NOMO-1 treated with dmso at 0.1 percent for 144 hours (cell line): ENCODE measurements at regions not wholly inside any gene's neighbourhood (a gene's known extent, or its start where the extent isn't known, plus 50 kb on each side); places are given as distances from the start of the nearest gene placed in this dataset.

ENCODE experiments used
- DNase-seq: peaks from one replicate; lab custom pipeline; 2025; ENCODE audit not compliant: unreplicated experiment; lab: John Stamatoyannopoulos, UW

DNA sequence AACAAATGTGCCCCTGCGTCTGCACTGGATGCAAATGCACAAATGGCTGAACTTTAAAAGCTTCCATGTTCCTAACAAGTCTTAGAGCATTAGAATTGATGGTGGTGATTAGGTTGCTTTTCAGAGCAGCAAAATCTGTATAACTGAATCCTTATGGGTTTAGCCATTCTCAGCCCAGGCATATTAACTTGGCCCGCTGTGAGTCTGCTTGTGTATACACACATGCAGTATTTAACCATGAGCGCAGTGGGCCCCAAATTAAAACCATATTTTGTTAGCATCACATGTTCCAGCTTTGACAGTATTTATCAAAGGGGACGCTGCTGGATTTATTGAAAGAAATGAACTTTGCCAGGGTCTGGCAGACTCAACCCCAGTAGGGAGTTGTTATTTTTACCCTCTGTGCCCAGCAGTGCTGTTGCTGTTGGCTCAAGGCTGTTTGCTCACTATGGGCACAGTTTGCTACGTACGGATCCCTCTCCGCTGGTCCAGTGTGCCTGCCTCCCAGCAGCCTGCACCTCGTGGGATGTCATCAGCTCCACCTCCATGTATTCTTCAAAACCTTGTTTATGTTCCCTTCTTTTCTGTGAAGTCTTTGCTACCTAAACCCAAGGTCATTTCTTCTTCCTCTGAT is 144.7 kb downstream of the QRSL1 start:
- DNase-seq = no peak

DNA sequence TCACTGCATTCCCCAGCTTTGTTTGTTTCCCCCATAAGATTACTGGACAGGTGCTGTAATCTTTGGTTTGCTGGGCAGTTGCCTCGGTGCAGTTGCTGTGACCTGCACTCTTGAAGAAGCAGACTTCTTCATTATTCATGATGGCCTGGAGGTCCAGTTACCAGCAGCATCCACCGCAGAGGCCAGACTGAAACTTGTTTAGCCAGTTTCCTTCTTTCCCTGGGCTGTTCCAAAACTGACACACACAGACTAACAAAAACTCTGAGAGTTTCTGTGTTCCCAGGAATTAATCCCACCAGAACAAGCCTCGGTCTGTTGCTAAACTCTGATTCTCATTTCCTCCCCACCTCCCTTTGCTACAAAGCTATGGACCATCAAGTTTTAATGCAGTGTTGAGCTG is 144.1 kb downstream of the QRSL1 start:
- DNase-seq = no peak

DNA sequence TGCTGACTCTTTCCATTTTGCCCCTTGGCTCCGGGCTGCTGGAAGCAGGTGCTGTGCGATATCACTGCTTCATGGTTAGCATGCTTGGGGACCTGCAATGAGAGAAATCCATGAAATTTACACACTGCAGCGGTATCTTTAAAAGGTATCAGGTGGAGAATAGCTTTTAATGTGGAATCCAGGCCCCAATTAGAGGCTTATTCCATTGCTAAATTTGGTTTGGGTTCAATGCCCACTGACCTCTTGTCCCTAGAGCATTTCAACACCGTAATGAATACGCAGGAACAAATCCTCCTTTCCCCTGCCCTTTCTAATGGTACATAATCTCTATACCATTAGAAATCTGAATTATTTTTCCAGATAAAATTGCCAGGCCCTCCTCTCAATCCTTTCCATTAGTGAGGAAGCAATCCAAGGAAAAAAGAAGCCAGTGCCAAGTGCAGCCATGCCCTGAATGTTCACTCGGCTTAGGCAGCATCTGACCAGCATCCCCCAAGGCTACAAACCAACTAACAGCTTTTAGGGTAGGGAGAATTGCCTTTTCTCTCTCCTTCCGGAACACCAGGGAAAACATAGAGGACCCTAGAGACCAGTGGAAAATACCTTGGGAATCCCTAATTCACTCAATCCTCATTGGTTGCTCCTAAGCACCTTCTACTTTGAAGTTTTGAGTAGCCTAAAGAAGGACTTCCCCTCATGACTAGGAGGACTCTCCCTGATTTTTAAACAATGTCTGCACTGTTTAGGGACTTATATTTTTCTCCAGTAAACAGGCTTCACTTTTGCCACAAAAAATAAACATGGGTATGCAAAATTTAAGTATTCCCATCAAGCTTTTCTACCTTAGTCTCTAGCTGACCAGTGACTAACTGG is 143.1 kb downstream of the QRSL1 start:
- DNase-seq = no peak

DNA sequence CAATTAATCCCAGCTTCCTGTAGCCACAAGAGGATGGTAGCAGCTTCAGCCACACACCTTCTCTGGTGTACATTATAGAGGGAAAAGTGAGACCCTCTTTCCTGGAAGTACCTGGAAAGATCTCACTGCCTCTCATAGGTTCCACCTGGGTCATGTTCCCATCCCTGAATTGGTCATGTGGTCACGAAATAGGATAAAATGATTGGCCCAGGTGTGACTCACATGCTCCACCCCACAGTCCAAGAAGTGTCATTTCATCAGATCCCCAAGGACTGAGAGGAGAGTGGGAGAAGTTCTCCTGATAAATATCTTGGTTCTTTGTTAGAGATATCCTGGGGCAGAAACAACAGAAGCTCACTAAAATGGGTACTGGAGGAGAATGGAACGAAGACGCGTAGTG is 142.4 kb downstream of the QRSL1 start:
- no peak for DNase-seq

DNA sequence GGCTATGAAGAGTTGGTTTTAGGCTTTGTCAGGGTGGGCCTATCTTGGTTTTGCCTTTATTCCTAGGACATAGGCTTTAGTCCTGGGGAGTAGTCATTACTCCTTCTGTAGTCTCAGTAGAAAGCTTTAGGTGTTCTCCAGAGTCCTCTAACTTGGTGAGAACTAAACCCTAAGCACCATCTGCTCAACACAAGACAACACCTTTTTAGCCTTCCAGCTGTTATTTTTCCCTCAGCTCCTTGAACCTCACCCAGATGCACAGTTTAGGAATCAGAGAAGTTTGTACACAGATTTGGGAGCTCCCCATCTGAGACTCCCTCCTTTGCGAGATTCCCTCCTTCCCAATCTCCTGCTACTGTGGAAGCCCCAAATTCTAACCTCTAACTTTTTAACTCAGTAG is 141.3 kb downstream of the QRSL1 start:
- DNase-seq = no peak

DNA sequence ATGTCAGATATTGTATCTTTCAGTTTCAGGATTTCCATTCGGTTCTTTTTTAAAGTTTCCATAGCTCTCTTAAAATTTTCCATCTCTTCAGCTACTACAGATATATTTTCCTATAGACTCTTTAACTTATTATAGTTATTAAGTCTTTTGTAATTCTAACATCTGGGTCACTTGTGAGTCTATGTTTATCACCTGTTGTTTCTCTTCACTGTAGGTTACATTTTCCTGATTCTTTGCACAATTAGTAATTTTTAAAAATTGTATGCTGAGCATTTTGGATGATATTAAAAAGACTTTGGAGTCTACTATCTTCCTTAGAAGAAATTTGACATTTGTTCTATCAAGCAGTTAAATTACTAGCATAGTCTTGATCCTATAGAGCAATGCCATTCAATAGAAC is 140.7 kb downstream of the QRSL1 start:
- no peak for DNase-seq

DNA sequence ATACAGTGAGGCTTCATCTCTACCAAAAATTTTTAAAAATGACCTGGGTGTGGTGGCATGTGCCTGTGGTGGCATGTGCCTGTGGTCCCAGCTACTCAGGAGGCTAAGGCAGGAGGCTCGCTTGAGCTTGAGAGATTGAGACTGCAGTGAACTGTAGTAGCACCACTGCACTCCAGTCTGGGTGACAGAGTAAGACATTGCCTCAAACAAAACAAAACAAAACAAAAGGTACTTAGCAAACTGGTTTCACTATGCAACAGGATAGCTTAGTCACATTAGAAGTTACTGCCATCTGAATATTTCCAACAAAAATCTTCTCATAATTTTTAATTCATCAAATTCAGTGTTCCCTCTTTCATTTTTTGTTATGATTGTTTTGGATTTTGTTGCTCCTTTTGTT is 137.9 kb downstream of the QRSL1 start:
- DNase-seq = no peak

DNA sequence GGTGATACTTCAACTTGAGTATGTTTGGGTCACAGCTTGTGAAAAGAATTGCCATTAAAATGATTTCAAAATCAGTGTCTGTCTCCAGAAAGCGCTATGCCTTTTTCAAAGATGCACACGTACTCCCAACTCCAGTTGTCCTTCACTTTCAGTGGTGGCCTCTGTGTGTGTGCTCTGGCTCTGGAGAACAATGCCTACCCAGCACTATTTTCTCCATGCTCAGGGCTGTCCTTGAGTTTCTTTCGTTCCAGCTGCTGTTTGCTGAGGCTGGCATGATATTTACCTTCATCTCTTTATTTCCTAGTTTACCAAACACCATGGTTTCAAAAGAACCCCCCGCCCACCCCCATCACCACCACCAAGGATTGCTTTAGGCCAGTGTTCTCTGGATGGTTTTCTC is 136.8 kb downstream of the QRSL1 start:
- DNase-seq = no peak

DNA sequence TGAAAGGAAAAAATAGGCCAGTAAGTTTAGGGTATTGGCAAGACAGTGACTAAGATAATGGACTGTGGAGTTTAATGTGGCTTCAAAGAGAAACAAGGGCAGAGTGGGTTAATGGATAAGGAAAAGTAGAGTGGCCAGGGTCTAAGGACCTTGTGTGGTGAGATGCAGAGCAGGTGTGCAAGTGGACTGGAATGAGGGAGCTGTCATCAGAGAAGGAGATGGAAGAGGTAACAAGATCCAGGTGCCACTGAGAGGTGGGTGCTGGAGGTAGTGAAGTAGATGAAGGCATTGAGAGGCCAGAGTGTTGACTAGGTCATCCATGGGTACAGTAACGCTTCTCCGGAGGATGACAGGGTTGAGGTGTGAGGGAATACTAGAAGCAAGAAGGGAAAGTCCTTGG is 136.1 kb downstream of the QRSL1 start:
- DNase-seq = no peak

DNA sequence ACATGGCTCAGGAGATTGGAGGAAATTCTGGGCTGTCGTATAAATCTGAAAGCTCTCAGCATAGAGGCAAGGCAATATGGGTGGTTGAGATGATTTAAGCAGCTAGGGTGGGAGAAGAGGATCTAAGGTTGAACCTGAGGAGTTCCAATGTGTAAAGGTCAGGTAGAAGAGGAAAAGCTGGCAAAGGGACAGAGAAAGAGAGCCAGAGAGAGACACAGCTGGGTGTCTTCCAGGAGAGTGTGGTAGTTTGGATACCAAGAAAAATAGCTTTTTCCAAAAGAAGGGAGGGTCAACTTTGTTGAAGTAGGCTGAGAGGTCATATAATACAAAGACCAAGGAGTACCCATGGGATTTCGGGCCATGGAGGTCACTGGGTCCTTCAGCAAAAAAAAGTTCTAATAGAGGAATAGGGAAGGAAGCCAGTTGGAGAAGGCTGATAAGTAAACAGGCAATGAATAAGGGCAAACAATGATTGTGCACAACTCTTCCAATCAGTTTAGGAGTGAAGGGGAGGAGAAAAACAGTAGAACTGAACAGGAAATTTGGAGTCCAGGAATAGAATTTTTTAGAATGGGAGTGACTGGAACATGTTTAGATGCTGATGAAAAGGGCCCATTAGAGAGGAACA is 135.1 kb downstream of the QRSL1 start:
- DNase-seq = no peak

DNA sequence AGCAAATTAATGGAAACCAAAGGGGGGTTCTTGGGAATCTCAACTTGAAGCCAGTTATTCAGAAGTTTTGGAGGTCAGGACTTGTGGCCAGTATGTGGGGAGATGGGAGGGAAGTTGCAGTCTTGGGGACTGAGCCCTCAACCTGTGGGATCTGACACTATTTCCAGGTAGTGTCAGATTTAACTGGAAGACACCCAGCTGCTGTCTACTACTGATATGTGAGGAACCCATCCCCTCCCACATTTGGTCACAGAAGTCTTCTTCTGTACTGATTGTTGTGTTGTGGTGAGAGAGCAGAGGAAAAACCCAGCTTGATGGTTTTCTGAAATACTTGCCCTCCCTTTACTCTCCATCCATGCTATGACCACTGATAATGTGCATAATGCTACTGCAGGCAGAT is 134.0 kb downstream of the QRSL1 start:
- no peak for DNase-seq

DNA sequence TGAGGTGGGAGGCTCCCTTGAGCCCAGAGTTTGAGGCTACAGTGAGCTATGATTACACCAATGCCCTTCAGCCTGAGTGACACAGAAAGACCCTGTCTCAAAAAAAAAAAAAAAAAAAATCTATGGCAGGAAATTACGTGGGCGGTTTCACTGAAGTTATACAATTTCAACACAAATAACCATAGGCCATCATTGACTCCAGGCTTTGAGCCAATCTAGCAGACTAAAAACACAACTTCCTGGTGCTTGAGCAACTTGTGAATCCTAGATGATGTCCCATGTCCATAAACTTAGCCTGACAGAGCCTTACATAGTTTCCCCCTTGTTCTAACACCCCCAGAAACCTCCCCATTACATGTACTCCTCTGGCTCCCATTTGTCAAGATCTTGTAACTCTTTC is 131.8 kb downstream of the QRSL1 start:
- DNase-seq = no peak

DNA sequence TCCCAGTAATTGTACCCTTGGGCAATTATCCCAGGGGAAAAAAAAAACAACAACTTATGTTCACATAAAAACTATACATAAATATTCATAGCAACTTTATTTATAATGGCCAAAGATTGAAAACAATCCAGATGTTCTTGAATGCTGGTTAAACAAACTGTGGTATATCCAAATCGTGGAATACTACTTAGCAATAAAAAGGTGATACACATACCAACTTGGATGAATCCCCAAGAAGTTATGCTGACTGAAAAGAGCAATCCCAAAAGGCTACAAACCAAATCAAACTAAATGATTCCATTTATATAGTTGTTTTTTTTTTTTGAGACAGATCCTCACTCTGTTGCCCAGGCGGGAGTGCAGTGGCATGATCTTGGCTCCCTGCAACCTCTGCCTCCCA is 129.7 kb downstream of the QRSL1 start:
- no peak for DNase-seq

DNA sequence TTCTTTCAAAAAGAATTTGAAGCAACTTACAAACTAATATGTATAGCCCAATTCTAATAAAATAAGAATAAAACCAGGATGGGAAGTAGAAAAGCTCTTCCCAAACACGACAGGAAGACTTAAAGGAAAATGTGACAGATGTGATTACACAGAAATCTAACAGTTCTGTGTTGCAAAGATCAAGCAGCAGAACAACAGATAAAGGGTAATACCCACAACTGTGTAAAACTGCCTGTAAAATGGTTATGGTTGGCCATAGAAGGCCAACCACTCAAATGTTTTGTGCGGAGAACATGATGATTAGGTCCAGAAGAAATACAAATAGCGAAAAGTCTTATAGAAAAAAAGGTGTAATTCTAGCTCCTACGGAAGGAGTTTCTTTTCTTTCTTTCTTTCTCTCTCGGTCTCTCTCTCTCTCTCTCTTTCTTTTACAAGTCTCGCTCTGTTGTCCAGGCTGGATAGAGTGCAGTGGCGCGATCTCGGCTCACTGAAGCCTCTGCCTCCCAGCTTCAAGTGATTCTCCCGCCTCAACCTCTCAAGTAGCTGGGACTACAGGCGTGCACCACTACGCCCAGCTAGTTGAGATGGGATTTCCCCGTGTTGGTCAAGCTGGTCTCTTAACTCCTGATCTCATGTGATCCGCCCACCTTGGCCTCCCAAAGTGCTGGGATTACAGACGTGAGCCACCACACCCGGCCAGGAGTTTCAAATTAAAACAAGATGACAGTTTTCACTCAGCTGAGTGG is 128.5 kb downstream of the QRSL1 start:
- no peak for DNase-seq

DNA sequence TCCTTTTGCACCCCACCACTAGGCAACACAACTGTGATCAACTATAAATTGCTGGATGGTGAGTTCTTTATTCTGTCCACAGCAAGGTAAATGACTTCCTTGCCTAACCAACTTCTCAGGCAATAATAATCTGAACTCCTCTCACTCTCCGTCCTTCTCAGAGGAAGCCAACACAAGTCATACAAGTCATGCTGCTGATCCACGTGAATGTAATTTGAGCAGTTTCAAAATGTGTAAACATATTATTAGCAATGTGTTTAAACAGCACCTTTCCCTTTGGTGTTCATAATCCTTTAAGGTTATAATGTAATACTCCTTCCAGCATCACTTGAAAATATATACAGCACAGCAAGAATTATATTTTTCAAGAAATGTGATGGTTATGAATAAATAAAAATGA is 127.9 kb downstream of the QRSL1 start:
- no peak for DNase-seq

DNA sequence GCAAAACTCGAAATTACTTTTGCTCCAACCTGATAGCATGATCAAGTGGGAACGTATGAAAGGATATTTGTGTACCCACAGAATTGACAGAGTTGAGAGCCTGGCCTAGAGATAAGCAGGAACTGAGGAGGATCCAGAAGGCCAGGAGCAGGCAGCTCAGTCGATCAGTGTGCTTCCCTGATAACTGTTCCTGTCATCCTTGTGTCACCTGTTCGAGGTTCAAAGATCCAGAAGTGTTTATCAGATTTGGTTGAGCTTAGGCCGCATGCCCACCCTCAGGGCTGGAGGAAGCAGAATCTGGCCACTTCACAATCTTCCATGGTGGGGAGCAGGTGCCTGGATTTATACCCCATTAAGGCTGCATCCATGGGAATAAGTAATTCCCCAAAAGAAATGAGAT is 124.8 kb downstream of the QRSL1 start:
- no peak for DNase-seq

DNA sequence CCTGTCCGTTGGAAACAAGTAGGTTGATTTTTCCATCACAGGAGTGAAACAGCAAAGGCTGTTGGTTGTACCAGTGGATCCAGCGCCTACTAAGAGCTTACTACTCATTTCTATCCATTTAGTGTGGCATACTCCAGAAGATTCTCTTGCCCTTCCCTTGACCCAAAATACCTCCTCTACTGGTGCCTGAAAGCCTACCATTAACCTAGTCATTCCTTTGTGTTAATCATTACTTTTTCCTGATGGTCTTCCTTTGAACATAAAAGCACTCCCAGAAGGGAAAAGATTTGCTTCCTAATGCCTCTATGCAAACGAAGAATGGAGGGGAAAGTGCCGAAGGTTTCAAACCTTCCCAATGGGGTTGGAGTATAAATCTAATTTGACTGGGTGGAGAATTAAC is 123.3 kb downstream of the QRSL1 start:
- no peak for DNase-seq

DNA sequence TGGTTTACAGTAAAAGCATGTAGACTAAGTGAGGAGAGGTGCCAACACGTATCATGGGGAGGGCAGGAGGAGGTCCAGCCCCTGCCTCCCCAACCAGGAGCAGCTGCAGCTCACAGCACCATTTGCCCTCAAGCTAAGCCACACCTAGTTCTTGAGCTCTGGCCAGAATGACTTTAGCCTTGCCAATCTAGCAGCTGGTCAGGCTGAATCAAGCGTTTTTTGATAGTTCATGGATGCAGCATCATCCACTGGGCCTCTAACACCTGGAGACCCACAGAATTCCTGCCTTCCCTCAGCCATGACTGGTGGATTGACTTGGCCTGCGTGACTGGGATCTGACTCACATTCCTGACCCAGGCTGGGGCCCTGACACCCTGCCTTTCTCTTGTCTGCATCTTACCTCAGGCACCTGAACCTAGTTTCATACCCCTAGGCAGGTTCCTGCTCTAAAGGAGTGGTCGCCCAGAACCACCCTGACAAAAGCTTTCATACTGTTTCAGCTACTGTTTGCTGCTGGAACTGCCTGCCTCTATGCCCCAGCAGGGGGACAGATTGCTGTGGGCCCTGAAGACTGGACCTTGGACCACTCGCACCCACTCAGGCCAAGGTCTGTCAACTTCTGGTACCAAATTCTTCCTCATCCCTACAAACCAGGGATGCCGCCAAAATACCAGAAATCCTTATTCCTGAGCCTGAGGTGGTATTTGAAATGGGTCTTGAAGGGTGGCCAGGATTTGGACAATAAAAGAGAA is 122.3 kb downstream of the QRSL1 start:
- DNase-seq = no peak

DNA sequence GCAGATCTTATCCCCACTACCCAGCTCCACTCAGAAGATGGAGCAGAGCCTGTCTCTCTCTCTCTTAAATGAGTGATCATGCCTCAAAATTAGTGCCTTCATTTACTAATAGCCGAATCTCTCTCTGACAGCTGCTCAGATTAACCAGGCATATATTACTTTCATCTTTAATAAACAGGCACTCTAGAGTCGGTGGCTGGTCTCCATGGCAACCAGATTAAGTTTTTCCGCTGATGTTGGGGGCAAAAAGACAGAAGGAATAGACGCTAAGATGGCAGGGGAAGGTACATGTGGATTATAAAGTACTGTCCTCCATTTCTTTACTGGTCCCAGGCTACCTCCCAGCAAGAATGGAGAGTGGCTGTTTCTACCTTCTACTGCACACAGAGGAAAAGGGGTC is 121.6 kb downstream of the QRSL1 start:
- DNase-seq = no peak

DNA sequence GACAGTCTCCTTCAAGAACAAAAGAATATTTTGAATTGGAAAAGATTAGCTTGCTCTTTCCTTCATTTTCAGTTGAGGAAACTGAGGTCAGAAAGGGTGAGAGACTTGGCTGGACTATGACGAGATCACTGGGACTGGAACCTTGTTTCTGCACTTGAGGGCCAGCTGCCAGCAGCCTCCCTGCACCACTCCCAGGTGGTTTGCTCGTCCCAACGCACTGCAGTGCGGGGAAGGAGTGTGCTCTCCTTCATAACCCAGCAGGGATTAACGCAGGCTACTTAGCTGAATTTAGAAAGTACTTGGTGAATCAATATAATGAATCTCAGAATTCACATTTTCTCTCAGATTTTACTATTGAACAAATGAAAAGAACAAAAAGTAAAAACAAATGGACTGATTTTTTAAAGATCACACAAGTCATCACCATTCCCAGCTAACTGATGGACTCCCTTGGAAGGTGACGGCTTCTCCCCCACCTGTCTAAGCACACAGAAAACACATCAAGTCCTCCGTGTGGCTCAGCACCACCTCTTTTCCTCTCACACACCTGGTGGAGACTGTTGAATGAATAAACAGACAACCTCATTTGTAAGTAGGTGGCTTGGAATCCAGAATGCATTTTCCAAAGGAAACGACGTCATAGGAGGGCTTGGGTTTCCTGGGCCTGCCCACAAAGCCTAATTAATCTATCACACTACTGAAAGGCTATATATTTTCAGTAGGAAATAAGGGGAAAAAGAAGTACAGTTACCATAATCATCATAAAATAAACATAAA is 121.0 kb downstream of the QRSL1 start:
- no peak for DNase-seq
